ENCODE measurements at regions not wholly inside any gene's neighbourhood (a gene's known extent, or its start where the extent isn't known, plus 50 kb on each side); places are given as distances from the start of the nearest gene placed in this dataset.

- no peak for TF ChIP-seq POLR2AphosphoS5 (IDR thresholded peaks at IDR 0.05)
- no peak for TF ChIP-seq EP300 (IDR thresholded peaks at IDR 0.05)
- no peak for TF ChIP-seq POLR2A (IDR thresholded peaks at IDR 0.05)
- no peak for TF ChIP-seq CTCF (IDR thresholded peaks at IDR 0.05)
- Histone ChIP-seq H3K27me3 (no peaks in the 10 kb centered on the region), H3K4me3 (no peak overlapping the region), H3K36me3 (no peaks in the 10 kb centered on the region), H3K4me1 (peaks cover 9 to 54% (median 21%) of the 10 kb centered on the region in 4 donors), H3K27ac (peak overlapping the region in 2 of 5 donors; percentile 3 to 7), H3K9me3 (no peaks in the 10 kb centered on the region)
- no peak for DNase-seq
- 84 to 98% (median 95%) methylated on average over 3 of the region's 3 CpGs for WGBS, 5 donors
- intact Hi-C loops (cut with DNase I; ENCODE audit: low total_unique reads): no loop called here
Measured at GRCh38 chr5:124685404-124685930, 61.0 kb downstream of the ZNF608 start.

GRCh38 chr5:124683917-124684555, 62.4 kb downstream of the ZNF608 start:
- peaks cover 16 to 59% (median 30%) of the 10 kb centered on the region in 4 donors for H3K4me1 ChIP-seq
- WGBS, 5 donors: 29 to 49% (median 40%) methylated on average over 2 of the region's 2 CpGs

GRCh38 chr5:124679578-124680199, 66.8 kb downstream of the ZNF608 start:
- DNase-seq: peak in 1 of 2 donors; percentile 61
- no peaks in the 10 kb centered on the region for H3K27me3 ChIP-seq
- TF ChIP-seq EP300 (IDR thresholded peaks at IDR 0.05): no peak
- TF ChIP-seq POLR2A (IDR thresholded peaks at IDR 0.05): no peak
- TF ChIP-seq CTCF (IDR thresholded peaks at IDR 0.05): no peak
- no peak for TF ChIP-seq POLR2AphosphoS5 (IDR thresholded peaks at IDR 0.05)
- H3K4me1 ChIP-seq: peaks cover 47 to 74% (median 54%) of the 10 kb centered on the region in 4 donors
- no peak overlapping the region for H3K4me3 ChIP-seq
- intact Hi-C loops (cut with DNase I; ENCODE audit: low total_unique reads): no loop called here
- H3K36me3 ChIP-seq: no peaks in the 10 kb centered on the region
- H3K9me3 ChIP-seq: no peaks in the 10 kb centered on the region
- peak overlapping the region in 4 of 5 donors; percentile 55 to 75 (median 67) for H3K27ac ChIP-seq
- 39 to 60% (median 48%) methylated on average over 4 of the region's 4 CpGs for WGBS, 5 donors

More at GRCh38 chr5:124683917-124684555, 62.4 kb downstream of the ZNF608 start:
- Histone ChIP-seq H3K4me3 (no peak overlapping the region), H3K9me3 (no peaks in the 10 kb centered on the region), H3K36me3 (no peaks in the 10 kb centered on the region), H3K27ac (peak overlapping the region in 4 of 5 donors; percentile 19 to 40 (median 26)), H3K27me3 (no peaks in the 10 kb centered on the region)
- intact Hi-C loops (cut with DNase I; ENCODE audit: low total_unique reads): no loop called here
- DNase-seq: no peak
- TF ChIP-seq POLR2AphosphoS5 (IDR thresholded peaks at IDR 0.05) (no peak), EP300 (IDR thresholded peaks at IDR 0.05) (no peak), POLR2A (IDR thresholded peaks at IDR 0.05) (no peak), CTCF (IDR thresholded peaks at IDR 0.05) (no peak)

DNA sequence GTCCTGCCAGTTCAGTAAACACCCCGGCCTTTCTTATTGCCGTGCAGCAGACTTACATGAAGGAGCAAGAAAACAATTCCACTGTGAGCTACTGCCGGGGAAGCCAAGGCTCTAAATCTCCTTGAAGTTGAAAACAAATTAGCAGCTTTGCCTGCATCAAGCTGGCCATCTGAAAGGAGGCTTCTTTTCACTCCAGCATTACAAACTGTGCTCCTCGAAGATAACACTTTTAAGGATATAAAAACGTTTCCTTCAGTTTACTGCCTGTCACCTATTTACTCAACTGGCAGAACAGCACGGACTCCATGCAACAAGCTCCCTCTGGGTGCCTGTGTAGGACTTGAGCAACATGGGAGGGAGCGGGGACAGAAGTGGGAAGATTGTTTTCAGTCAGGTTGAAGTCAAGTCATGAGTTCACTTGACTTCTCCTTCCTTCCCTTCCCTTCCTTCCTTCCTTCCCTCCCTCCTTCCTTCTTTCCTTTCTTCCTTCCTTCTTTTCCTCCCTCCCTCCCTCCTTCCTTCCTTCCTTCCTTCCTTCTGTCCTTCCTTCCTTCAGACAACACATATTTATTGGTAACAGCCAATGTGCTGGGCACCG, 67.4 kb downstream of the ZNF608 start:
- no peak for DNase-seq
- Histone ChIP-seq H3K27me3 (no peaks in the 10 kb centered on the region), H3K4me1 (peaks cover 44 to 72% (median 52%) of the 10 kb centered on the region in 4 donors), H3K36me3 (no peaks in the 10 kb centered on the region), H3K4me3 (no peak overlapping the region), H3K27ac (peak overlapping the region; percentile 13 to 75 (median 64)), H3K9me3 (no peaks in the 10 kb centered on the region)
- 34 to 56% (median 37%) methylated on average over 8 of the region's 8 CpGs for WGBS, 5 donors
- intact Hi-C loops (cut with DNase I; ENCODE audit: low total_unique reads): no loop called here
- no peak for TF ChIP-seq POLR2AphosphoS5 (IDR thresholded peaks at IDR 0.05)
- no peak for TF ChIP-seq CTCF (IDR thresholded peaks at IDR 0.05)
- TF ChIP-seq POLR2A (IDR thresholded peaks at IDR 0.05): no peak
- no peak for TF ChIP-seq EP300 (IDR thresholded peaks at IDR 0.05)

Data from stomach (tissue), 8 donors.